HG02943 (cell line): ENCODE measurements at regions not wholly inside any gene's neighbourhood (a gene's known extent, or its start where the extent isn't known, plus 50 kb on each side); places are given as distances from the start of the nearest gene placed in this dataset.
A peak's percentile ranks its signal among the peaks of the same experiment; 100 is the strongest.
"Not testable (repeated sequence)": the region's sequence is repeated elsewhere in the genome, so short reads cannot be mapped to it uniquely, and the experiment has no call there.

ENCODE experiments used
- ATAC-seq: cut with Tn5 transposase; IDR thresholded peaks from one replicate; pipeline ENCODE4 v1.9.1; 2021; ENCODE audit warnings: mild to moderate bottlenecking, low read depth, moderate library complexity; ENCODE audit not compliant: unreplicated experiment

DNA sequence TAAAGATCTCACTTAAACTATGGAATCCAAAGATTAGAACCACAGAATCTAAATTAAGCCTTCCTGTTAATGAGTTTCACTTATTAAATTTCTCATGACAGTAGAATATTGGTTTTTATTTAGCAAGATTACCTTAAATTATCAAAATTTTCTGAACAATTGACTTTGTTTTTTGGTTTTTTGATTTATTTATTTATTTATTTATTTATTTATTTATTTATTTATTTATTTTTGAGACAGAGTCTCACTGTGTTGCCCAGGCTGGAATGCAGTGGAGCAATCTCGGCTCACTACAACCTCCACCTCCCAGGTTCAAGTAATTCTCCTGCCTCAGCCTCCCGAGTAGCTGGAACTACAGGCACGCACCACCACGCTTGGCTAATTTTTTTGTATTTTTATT is 538.6 kb downstream of the AMY1C start:
- ATAC-seq = not testable (repeated sequence)

DNA sequence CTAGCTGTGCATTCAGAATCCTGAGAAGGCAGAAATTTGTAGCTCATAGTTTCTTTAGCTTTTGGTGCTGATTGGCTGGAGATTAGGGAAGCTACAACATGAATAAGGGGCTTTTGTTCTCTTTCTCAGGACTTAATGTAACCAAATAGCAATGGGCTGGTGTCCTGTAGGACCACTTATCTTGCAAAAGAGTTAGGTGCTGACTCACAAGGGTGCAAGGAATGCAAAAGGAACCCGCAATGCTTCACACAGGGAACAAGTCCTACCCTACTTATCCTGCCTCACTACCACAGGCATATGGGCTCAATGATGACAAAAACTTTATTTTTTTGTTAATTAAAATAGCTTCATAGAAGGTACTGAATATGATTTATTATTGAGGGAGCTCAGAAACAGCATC is 541.5 kb downstream of the AMY1C start:
- no peak for ATAC-seq

DNA sequence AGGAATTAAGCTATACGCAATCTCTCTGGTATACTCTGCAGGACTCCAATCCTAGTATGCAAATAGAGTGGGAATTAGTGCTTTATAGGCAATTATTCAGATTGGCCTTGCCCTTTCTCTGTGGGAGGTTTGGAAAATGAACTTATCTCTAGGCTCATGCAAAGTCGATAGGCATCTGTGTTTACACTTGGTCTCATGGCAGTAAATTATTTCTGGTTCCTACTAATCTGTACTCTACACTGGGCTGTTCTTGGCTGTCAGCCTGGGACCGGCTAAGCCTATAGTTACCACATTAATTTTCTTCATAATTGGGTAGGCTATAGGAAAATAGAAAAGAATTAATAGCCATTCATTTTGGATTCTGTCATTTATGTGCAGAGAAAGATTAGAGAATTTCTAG is 544.6 kb downstream of the AMY1C start:
- no peak for ATAC-seq

DNA sequence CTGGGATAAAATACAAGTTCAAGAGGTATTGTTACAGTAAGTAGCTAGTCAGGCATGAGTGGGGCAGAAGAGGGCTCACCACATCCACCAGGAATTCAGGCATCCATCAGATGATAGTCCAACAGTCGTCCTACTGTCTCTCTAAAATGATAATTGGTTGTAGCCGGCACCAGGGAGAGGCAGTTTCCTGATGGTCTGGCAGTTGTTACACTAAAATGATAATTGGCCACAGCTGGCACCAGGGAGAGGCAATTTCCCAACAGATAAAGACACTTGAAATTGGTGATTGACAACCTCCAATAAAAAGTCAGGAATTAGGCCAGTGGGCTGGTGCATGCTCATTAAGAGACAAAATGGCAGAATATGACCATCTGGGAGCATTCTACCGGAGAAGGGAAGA is 545.8 kb downstream of the AMY1C start:
- ATAC-seq = no peak

DNA sequence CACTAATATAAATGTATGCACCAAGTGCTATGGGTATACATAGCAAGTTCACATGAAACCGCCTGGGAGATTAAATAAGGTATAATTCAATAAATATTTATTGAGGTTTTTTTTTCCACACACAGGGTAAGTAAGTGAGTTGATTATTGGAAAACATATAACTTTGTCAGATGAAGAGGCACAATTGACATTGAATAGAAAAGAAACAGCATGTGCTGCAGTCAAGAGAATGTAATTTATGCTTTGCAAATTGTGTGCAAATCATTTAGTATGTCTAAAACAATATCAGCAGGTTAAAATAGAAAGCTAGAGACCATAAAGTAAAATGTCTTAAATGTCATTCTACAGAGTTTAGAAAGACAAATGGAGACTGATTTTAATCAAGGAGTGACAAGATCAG is 560.0 kb downstream of the AMY1C start:
- ATAC-seq = no peak

DNA sequence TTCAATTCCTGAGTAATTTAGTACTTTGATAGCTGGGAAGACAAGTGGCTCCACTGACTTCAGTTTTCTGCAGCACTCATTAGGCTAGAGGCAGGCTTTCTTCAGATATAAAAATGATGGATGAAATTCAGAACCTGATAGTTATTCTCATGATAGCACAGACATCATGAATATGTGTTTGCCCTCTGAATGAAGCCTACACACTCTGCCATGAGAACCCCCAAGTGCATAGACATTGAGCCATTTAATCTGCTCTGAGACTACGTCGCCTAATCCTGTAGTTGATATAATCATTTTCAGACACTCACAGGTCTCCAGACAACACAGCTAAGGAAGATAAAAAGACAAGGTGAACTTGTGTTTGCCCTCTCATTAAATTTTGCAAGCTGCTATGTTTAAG is 566.1 kb downstream of the AMY1C start:
- ATAC-seq = no peak

DNA sequence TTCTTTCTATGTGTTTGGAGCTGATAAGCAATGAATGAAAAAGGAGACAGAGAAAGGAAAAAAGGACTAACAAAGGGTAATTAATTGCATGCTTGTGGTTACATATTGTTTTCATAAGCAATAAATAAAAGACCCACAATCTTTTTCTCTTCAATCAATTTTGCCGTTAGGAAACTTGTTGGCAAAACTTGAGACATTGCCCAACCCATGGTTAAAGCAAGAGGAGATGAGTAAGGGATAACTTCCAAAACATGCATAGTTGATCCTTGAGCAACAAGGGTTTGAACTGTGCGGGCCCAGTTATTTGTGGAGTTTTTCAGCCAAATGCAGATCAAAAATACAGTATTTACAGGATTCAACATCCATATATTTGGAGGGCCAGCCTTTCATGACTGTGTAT is 572.4 kb downstream of the AMY1C start:
- no peak for ATAC-seq

DNA sequence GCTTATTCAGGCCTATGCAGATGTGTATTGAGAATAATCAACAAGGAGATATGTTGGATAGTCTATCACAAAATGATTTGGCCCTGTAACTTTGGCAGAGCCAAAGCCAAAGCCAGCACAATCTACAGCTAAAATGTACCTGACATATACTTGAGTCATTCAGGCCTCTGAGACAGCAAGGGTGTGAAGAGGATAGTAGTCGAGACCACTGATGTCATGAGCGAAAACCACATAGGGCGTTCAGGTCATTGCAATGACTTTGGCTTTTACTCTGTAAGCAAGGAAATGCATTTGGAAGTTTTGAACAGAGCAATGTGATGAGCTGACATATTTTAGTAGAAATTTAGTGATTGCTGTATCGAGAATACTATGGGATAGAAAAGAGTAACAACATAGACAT is 579.6 kb downstream of the AMY1C start:
- ATAC-seq = no peak

DNA sequence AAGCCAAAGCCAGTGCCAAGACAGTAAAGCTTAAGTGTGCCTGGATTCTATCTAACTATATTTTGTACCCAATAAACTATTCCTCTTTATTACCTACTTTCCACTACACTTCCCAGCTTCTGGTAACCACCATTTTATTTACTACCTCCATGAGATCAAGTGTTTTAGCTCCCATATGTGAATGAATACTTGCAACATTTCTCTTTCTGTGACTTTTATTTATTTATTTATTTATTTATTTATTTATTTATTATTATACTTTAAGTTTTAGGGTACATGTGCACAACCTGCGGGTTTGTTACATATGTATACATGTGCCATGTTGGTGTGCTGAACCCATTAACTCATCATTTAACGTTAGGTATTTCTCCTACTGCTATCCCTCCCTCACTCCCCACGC is 582.1 kb downstream of the AMY1C start:
- no peak for ATAC-seq

DNA sequence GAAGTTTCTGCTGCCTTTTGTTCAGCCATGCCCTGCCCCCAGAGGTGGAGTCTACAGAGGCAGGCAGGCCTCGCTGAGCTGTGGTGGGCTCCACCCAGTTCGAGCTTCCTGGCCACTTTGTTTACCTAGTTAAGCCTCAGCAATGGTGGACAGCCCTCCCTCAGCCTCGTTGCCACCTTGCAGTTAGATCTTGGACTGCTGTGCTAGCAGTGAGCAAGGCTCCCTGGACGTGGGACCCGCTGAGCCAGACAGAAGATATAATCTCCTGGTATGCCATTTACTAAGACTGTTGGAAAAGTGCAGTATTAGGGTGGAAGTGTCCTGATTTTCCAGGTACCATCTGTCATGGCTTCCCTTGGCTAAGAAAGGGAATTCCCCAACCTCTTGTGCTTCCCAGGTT is 588.2 kb downstream of the AMY1C start:
- ATAC-seq = not testable (repeated sequence)

DNA sequence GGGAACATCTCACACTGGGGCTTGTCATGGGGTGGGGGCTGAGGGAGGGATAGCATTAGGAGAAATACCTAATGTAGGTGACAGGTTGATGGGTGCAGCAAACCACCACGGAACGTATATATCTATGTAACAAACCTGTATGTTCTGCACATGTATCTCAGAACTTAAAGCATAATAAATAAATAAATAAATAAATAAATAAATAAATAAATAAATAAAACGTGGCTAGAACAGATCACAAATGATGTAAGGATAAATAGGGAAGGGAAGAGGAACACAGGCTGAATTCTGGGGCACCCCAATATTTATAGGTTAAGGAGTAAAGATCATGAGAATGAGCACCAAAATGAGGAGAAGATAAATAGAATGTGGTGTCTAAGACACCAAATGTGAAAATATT is 592.2 kb downstream of the AMY1C start:
- ATAC-seq = no peak

DNA sequence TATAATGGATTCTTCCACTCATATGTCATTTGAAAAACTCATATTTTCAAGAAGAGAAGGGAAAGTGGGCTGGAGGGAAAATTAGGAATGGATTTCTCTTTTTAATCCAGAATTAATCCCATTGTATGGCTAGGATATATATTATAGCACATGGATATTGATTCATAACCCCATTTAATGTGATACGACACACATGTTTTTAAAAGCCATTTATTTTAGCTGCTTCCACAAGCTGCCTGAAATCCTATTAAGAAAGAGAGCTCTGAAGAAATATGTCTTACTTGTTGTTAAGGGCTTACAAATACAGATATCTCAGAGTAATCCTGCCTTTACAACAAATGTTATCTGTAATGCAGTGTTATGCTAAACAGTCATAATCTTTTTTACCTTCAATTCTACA is 598.6 kb downstream of the AMY1C start:
- ATAC-seq = no peak

DNA sequence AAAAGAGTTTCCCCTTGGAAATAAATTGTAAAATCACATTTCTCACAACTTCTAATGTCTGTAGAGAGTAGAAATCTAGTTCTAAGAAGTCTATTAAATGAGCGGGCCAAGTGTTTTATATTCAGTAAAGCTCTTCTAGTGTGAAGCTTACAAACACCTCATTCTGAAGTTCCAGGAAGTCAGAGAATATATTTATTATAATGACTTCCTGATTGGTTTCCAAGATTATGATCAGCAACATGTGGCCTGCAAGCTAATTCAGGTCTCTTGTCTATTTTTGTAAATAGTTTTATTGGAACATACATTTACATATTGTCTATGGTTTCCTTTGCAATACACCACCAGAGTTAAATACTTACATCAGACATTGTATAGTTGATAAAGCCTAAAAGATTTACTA is 603.9 kb downstream of the AMY1C start:
- no peak for ATAC-seq

DNA sequence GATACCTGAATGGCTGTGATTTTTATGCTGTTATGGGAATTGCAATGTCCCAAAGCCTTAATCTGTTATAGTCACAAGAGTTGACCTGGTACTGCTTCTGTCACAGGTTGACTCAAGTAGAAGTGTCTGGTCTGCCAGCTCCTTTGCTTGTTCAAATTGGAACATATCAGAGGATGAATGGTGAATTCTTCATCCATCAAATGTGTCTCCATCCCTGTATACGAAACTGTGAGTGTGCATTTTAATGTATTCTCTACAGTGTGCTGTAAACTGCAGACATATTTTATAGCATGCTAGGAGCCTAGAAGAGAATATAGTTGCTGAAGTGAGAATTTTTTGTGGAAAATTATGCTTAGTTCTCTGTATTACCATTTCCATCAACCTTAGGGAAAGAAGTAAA is 608.4 kb downstream of the AMY1C start:
- no peak for ATAC-seq

DNA sequence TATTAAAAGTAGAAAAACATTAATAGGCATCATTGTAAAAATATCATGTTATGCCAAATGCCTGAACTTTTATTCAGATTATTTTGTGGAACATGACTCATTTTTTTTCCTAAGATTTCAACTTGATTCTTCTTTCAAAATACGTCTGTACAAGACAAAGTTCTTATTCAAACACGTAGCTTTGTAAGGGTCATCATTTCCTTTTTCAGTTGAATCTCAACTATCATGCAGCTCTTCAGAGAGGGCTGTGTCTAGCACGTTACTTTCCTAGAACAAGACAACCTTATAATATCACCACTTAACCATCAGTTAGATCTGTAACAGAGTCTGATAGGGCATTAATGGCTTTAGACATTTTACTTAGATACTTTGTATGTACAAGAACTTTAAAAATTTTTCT is 608.9 kb downstream of the AMY1C start:
- ATAC-seq = no peak

DNA sequence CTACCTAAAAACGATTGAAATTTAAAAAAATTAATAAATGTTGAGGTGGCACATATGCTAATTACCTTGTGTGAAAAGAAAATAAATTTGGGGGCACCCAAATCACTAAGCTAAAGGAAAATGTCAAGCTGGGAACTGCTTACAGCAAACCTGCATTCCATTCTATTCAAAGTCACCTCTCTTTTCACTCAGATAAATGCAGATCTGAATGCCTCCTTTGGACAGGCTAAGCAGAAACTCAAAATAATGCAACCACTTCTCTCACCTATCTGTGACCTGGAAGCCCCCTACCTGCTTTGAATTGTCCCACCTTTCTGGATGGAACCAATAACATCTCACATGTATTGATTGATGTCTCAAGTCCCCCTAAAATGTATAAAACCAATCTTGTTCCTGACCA is 628.7 kb downstream of the AMY1C start:
- no peak for ATAC-seq

DNA sequence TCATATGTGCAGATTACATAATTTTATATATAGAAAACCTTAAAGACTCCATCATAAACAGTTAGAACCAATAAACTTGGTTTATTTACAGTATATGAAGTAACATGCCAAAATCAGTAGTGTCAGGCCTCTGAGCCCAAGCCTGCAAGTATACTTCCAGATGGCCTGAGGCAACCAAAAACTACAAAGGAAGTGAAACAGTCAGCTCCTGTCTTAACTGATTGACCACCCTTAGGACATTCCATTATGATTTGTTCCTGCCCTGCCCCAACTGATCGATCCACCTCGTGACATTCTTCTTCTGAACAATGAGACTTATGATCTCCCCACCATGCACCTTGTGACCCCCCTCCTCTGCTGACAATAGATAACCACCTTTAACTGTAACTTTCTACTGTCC is 630.3 kb downstream of the AMY1C start:
- ATAC-seq = no peak

DNA sequence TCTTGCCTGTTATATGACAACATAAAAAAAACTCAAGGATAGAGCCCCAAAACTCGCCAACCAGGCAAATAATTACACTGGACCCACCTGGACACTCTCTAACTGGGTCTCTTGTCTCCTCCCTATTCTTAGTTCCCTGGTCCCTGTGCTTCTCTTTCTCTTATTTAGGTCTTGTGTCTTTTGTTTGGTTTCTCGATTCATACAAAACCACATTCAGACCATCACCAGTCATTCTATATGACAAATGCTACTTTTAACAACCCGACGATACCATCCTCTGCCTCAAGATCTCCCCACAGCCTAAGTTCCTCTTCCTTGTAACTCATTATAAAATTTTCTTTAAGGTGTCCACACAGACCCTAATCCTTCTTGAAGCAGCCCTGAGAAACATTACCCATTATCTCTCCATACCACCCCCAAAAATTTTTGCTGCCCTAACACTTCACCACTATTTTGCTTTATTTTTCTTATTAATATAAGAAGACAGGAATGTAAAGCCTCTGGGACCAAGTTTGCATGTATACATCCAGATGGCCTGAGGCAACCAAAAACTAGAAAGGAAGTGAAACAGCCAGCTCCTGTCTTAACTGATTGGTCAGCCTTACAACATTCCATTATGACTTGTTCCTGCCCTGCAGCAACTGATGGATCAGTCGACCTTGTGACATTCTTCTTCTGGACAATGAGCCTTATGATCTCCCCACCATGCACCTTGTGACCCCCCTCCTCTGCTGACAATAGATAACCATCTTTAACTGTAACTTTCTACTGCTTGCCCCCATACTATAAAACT is 638.2 kb downstream of the AMY1C start:
- ATAC-seq = peak; percentile 81

DNA sequence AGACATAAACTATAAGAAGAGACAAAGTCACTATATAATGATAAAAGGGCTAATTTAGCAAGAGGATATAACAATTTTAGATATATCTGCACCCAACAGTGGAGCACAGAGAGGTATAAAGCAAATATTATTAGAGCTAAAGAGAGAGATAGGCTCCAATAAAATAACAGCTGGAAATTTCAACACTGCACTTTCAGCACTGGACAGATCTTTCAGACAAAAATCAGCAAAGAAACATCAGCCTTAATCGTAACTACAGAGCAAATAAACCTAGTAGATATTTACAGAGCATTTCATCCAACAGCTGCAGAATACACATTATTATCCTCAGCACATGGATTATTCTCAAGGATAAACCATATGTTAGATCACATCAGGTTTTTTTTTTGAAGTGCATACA is 642.9 kb downstream of the AMY1C start:
- no peak for ATAC-seq

DNA sequence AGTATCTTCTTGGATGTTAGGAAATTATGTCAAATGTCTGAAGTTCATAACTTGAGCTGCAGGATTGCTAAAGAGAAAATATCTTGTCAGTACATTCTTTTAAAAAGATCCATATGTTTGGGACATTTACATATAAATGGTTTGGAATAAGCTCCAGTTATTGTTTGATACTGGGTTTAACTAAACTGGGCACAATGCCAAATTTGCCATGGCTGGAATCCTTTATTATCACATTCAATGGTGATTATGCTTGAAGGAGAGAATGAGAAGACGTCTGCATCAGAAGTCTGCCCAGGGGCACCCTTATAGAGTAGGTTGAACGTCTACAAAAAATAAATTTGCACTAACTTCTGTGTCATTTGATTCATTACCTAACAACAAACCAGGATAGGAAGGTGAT is 652.5 kb downstream of the AMY1C start:
- no peak for ATAC-seq

DNA sequence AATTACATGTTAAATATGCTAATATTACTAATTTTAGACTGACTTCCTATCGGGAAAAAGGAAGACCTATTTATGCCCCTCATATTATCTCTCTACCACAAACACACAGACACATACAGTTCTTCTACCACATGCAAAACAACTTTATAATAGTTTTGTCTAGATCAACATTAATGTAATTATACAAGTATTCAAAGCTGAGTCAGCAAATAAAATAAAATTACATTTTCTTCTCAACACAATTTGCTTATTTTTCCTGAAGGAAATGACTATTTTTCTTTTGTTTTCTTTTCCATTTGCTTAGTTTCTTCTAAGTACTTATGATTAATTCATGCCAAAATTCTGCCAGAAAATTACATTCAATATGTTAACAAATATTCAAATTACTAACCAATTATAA is 654.2 kb downstream of the AMY1C start:
- ATAC-seq = no peak

DNA sequence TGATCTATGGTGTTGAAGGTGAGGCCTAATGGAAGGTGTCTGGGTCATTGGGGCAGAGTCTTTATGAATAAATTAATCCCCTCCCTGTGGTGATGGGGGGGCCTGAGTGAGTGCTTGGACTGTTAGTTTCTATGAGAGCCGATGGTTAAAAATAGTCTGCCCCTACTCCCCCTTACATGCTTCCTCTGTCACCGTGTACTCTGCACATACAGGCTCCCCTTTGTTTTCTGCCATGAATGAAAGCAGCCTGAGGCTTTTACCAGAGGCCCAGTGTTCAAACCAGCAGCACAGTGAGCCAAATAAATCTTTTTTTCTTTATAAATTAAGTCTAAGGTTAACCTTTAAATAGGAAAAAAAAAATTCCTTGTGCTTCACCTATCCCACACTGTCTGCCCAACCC is 657.0 kb downstream of the AMY1C start:
- no peak for ATAC-seq

DNA sequence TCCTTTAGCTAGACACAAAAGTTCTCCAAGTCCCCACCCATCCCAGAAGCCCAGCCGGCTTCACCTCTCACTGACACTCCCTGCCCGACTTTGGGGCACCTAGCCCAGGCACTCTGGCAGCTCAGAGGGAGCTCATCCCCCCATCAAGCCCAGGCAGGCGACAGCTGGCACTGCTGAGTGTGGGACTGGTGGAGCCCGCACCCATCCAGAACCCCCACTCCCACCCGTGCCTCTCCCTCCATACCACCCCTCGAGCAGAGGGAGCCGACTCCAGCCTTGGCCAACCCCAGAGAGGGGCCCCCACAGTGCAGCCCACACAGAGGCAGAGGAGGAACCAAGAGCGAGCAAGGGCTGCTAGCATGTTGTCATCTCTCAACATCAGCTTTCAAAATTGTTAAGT is 658.6 kb downstream of the AMY1C start:
- no peak for ATAC-seq
